ENCODE measurements at regions not wholly inside any gene's neighbourhood (a gene's known extent, or its start where the extent isn't known, plus 50 kb on each side); places are given as distances from the start of the nearest gene placed in this dataset.
"Not testable (repeated sequence)": the region's sequence is repeated elsewhere in the genome, so short reads cannot be mapped to it uniquely, and the experiment has no call there.

DNA sequence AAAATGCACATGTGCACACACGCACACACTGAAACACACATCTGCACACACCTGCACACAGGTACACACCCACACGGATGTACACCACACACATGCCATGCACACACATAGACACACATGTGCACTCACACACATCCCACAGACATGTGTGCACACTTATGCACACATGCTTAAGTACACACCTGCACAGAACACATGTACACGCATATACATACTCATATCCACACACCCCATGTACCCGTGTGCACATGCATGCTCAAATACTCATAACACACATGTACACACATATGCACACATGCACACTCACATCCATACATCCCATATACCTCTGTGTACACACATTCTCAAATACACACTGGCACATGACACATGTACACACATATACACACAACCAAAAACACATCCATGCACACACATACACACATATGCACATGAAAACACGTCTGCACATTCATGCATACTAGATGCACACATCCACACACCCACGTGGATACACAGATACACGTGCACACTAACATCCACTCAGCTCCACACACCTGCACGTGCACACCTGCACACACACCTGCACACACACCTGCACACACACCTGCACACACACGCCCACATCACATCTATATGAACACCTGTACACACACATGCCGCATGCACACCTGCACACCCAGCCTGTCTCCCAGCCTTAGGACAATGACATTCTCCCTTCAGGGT lies 336.7 kb downstream of the ADGRD1 start:
- no peak for ATAC-seq

DNA sequence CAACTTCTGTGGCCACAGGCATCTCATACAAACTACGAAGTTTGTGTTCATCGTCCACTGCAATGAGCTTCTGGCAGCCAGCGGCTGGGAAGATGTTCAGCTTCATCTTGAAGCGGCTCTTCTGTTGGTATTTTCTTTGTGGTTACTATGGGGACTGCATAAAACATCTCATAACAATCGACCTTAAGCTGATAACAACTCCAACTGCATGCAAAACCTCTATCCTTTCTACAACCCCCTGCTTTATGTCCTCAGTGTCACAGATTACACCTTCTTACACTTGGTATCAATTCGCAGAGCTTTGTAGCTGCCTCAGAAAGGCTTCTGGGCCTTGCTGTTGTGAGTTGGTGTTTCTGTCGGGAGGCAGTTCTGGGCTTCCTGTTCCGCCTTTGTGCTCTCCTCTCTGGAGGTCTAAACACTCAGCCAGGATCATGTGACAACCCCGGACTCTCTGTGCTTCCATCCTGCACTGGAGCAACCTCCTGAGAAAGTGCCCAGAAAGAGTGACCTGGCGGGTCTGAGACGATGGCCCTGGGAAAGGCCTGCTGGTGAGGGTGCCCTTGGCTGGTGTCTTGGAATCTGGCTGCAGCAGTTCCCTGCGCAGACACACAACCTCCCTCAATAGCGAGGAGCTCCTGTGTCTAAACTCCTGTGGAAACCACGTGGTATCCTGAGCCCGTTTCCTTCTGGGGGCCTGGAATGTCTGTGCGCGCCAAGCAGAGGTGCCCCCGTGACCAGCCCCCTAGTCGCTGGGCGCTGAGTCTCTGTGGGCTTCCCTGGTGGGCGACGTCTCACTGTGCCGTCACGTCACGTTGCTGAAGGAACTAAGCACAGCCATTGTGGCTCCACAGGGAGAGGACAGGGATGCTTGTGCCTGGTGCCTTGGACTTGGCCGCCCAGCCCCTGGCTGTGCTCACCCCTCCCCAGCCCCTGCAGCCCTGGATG lies 339.6 kb downstream of the ADGRD1 start:
- not testable (repeated sequence) for ATAC-seq

GRCh38 chr12:131294716-131295115 lies 341.0 kb downstream of the ADGRD1 start:
- not testable (repeated sequence) for ATAC-seq

- ATAC-seq: not testable (repeated sequence)
These were observed 341.4 kb downstream of the ADGRD1 start for GRCh38 chr12:131295117-131295516.

DNA sequence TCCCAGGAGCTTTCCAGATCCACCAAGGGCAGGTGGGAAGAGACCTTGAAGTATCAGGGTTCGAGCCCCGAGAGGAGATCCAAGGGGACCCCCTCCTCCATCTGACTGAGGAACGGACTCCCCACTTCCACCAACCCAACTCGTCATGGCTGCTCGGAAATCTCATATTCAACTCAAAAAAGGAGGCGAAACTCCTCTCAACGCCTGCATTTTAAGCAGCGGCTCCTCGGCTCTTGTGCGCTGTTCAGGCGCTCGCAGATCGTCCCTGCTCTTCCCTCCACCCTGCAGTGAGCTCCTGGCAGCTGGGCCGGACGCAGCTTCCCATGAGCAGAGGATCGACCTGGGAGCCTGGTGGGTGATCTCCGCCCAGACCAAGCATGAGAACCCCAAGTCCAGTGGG lies 341.9 kb downstream of the ADGRD1 start:
- not testable (repeated sequence) for ATAC-seq

DNA sequence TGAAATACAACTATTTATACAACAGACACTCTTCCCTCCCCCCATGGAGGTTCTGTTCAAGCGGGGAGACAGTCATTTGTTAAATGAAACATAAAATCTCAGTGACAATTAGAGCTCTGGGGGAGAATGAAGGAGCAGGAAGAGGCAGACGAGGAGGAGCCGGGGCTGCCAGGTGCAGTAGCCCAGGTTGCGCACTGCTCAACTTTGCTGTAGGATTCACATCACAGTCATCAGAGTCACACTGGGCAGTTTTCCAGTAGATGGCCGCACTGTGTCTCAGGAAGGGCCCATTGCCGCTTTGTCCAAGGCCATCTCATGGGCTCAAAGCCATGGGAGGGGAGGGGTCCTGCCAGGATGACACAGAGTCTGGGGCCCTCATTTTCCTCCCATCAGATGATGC lies 342.4 kb downstream of the ADGRD1 start:
- ATAC-seq: not testable (repeated sequence)

GRCh38 chr12:131296651-131297050 lies 342.9 kb downstream of the ADGRD1 start:
- not testable (repeated sequence) for ATAC-seq

DNA sequence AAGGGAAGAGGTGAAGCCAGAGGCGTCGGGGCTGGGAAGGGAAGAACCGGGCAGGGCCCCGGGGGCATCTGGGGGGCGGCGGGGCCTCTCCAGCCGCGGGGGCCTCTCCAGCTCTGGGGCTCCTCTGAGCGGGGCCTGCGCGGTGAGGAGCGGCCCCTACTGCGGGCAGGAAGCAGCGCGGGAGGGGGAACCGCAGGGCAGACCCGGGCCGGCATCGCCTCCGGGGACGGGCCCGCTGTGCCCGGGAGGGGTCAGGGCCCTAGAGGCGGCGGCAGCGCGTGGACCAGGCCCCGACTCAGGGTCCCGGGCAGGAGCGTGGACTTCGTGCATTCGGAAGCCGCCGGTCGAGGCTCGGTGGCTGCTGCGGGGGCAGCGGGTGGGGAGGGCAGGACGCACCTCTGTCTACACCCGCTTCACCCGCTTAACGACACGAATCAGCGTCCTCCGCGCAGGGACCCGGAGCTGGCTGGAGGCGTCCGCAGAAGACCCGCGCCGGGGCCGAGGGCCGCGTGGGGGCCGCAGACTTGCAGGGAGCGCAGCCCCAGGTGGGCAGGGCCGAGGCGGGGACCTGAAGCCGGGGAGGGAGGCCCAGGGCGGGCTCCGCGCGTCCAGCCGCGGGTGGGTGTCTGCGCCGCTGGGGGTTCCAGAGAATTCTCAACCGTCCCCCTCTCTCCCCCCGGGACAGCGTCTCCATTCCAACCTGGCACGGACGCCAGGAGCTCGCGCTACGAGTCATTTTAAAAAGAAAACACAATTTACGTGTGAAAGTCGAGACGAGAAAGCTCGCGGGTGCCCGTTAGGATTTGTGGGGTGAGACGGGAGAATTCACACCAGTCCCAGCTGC lies 345.0 kb downstream of the ADGRD1 start:
- ATAC-seq: peak; percentile 21 to 30

GRCh38 chr12:131299370-131299701 lies 345.6 kb downstream of the ADGRD1 start:
- ATAC-seq: not testable (repeated sequence)

DNA sequence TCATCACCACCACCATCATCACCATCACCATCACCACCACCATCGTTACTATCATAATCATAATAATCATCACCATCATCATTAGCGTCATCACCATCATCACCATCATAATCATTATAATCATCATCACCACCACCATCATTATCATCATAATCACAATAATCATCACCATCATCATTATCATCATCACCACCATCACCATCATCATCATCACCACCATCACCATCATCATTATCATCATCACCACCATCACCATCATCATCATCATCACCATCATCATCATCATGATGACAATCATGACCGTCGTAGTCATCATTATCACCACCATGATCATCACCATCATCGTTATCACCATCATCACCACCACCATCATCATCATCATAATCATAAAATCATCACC lies 349.9 kb downstream of the ADGRD1 start:
- ATAC-seq: not testable (repeated sequence)

DNA sequence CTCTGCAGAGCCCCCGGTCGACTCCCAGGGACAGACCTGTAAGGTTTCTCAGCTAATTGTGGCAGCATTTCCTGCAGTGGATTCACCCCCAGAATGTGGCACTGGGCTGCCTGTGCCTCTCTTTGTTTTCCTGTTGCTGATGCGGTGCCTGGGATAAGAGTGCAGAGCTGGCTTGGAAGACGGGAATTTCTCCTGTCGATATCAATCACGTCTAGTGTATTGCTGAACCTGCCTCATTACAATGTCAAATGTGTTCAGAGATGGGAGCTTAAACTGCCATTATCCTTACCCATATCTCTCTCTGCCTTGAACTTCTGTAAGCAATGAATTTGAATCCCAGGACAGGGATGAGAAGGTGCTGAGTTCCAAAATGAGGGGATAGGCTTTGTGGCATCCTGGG lies 350.9 kb downstream of the ADGRD1 start:
- not testable (repeated sequence) for ATAC-seq

GRCh38 chr12:131309700-131310099 lies 356.0 kb downstream of the ADGRD1 start:
- no peak for ATAC-seq

GRCh38 chr12:131310227-131310969 lies 356.7 kb downstream of the ADGRD1 start:
- ATAC-seq: not testable (repeated sequence)

- ATAC-seq: peak in 1 of 2 donors; percentile 29
These were observed 357.6 kb downstream of the ADGRD1 start for GRCh38 chr12:131311279-131311722.

DNA sequence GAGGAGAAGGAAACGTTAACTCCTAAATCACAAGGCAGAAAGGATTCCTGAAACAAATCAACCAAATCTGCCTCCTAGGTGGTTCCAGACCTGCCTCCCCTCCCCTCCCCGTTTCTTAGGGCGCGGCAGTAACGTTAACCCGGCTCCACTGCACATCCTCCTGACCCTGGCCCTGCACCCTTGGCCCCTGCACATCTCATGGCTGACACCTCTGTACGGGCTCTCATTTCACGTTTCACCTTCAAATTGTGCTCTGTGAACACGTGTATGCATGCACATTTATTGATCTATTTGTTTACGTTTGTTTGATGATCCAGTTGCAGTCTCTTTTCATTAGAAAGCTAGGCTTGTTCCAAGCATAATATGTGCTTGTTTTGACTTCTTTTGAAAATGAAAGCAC lies 358.1 kb downstream of the ADGRD1 start:
- no peak for ATAC-seq

GRCh38 chr12:131312382-131312781 lies 358.7 kb downstream of the ADGRD1 start:
- not testable (repeated sequence) for ATAC-seq

- ATAC-seq: no peak
These were observed 359.3 kb downstream of the ADGRD1 start for GRCh38 chr12:131312793-131313545.

- no peak for ATAC-seq
These were observed 359.9 kb downstream of the ADGRD1 start for GRCh38 chr12:131313635-131314034.

DNA sequence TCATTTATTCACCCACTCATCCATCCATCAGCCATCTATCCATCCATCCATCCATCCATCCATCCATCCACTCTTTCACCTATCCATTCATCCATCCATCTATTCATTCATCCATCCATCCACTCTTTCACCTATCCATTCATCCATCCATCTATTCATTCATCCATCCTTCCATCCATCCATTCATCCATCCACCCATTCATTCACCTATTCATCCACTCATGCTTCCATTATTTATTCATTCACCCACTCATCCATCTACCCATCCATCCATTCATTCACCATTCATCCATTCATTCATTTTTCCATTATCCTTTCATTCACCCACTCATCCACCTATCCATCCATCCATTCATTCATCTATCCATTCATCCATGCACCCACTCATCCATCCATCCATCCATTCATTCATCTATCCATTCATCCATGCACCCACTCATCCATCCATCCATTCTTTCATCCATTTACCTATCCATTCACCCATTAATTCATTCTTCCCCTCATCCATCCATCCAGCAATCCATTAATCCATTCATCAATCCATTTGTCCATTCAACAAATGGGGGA lies 360.9 kb downstream of the ADGRD1 start:
- no peak for ATAC-seq

DNA sequence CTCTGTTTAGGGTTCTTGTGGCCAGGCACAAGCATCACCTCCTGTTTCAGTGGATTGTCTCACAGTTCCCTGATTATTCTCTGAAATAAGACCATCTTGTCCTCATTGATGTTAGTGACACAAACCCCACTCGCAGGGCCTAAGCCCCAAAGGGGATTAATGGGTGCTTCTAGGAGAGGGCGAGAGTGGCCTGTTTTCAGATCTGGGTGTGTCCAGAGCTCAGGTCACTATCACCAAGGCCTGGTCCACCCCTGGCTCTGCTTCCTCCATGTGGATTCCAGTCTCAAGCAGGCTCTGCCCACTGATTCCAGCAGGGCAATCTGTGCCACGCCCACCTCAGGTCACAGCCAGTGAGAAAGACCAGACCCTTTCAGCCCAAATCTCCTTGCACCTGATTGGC lies 361.9 kb downstream of the ADGRD1 start:
- ATAC-seq: no peak

GRCh38 chr12:131316388-131316787 lies 362.7 kb downstream of the ADGRD1 start:
- no peak for ATAC-seq
